CD4-positive, alpha-beta T cell (primary cell): ENCODE measurements at regions not wholly inside any gene's neighbourhood (a gene's known extent, or its start where the extent isn't known, plus 50 kb on each side); places are given as distances from the start of the nearest gene placed in this dataset.

Source experiments
- ATAC-seq: fragments of 200-7000 bp; cut with Tn5 transposase; one replicate; pipeline ENCODE4 v1.10.0; 2022; ENCODE audit warnings: mild to moderate bottlenecking; ENCODE audit not compliant: poor library complexity
- CTCF ChIA-PET: fragments of 350-600 bp; sonication (Branson Sonifier 250); formaldehyde crosslinking; loops from one replicate; lab custom pipeline; 2021; ENCODE audit warnings: antibody characterized with exemption, inconsistent platforms; lab: Charles Lee
- POLR2A ChIA-PET: fragments of 350-600 bp; sonication (Branson Sonifier 250); formaldehyde crosslinking; loops from one replicate; lab custom pipeline; 2021; ENCODE audit warnings: antibody characterized with exemption, inconsistent platforms; lab: Charles Lee
- DNase-seq, 14 experiments: peaks; one replicate each; pipeline ENCODE4 v3.0.0-alpha.2; 2013 to 2020; ENCODE audit warnings: mixed read lengths in 2 of 14
- H3K27ac ChIP-seq, 2 donors: one replicate each; pipeline versions ENCODE4 v1.5.1 to v1.7.0; 2013; ENCODE audit warnings: low read length in 2 of 2, low read depth in 1 of 2, mild to moderate bottlenecking in 1 of 2
- H3K27me3 ChIP-seq, 2 experiments: 1 replicate in 1 of 2; 2 replicates in 1 of 2; pipeline versions ENCODE4 v1.6.1 to v1.7.0; 2013; ENCODE audit warnings: low read length in 2 of 2, control low read depth in 1 of 2, mild to moderate bottlenecking in 1 of 2, moderate library complexity in 1 of 2; ENCODE audit not compliant: insufficient read depth in 2 of 2, control insufficient read depth in 1 of 2
- H3K36me3 ChIP-seq: one replicate; pipeline ENCODE4 v1.6.1; 2013; ENCODE audit warnings: low read length, control low read depth; ENCODE audit not compliant: insufficient read depth
- H3K4me1 ChIP-seq: one replicate; pipeline ENCODE4 v1.6.1; 2013; ENCODE audit warnings: low read length, control low read depth; ENCODE audit not compliant: insufficient read depth
- H3K4me3 ChIP-seq: one replicate; pipeline ENCODE4 v1.5.1; 2013; ENCODE audit warnings: mild to moderate bottlenecking, low read length, moderate library complexity
- H3K9me3 ChIP-seq, 2 experiments: 1 replicate in 1 of 2; 2 replicates in 1 of 2; pipeline versions ENCODE4 v1.6.1 to v1.7.0; 2013; ENCODE audit warnings: low read length in 2 of 2, mild to moderate bottlenecking in 2 of 2, control low read depth in 1 of 2, moderate library complexity in 1 of 2; ENCODE audit not compliant: control insufficient read depth in 1 of 2, insufficient read depth in 1 of 2
- H3K27ac Mint-ChIP-seq: one replicate; pipeline ENCODE4 v1.8.0; 2020; ENCODE audit warnings: mixed read lengths
- H3K27me3 Mint-ChIP-seq: one replicate; pipeline ENCODE4 v1.8.0; 2021; ENCODE audit warnings: mixed read lengths
- H3K36me3 Mint-ChIP-seq: one replicate; pipeline ENCODE4 v1.8.0; 2021; ENCODE audit warnings: low read depth, mixed read lengths
- H3K4me1 Mint-ChIP-seq: one replicate; pipeline ENCODE4 v1.8.0; 2021; ENCODE audit warnings: low read depth, mixed read lengths
- H3K4me3 Mint-ChIP-seq: one replicate; pipeline ENCODE4 v1.8.0; 2020; ENCODE audit warnings: mild to moderate bottlenecking, mixed read lengths
- H3K9me3 Mint-ChIP-seq: one replicate; pipeline ENCODE4 v1.8.0; 2020; ENCODE audit warnings: mixed read lengths
- intact Hi-C, 2 experiments: fragments of 100-400 bp; cut with DNase I in 1 of 2; cut with micrococcal nuclease in 1 of 2; formaldehyde crosslinking; loops; one replicate each; pipeline versions ENCODE4 v1.15.1 to v1.9.0; 2023 to 2025; cut with DNase I, micrococcal nuclease
- TF ChIP-seq, protein P1 (sequence below): fragments of 200-600 bp; IDR thresholded peaks from one replicate; pipeline ENCODE4 v1.8.0; 2022; ENCODE audit warnings: antibody characterized with exemption, mild to moderate bottlenecking

GRCh38 chr4:112053825-112054350, 91.4 kb upstream of the FAM241A start:
- DNase-seq (no peak), ATAC-seq (no peak)
- TF ChIP-seq, protein P1, sequence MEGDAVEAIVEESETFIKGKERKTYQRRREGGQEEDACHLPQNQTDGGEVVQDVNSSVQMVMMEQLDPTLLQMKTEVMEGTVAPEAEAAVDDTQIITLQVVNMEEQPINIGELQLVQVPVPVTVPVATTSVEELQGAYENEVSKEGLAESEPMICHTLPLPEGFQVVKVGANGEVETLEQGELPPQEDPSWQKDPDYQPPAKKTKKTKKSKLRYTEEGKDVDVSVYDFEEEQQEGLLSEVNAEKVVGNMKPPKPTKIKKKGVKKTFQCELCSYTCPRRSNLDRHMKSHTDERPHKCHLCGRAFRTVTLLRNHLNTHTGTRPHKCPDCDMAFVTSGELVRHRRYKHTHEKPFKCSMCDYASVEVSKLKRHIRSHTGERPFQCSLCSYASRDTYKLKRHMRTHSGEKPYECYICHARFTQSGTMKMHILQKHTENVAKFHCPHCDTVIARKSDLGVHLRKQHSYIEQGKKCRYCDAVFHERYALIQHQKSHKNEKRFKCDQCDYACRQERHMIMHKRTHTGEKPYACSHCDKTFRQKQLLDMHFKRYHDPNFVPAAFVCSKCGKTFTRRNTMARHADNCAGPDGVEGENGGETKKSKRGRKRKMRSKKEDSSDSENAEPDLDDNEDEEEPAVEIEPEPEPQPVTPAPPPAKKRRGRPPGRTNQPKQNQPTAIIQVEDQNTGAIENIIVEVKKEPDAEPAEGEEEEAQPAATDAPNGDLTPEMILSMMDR = no peak
- Histone ChIP-seq H3K9me3 (no peaks in the 10 kb centered on the region), H3K36me3 (no peaks in the 10 kb centered on the region), H3K4me3 (no peak overlapping the region), H3K27me3 (no peaks in the 10 kb centered on the region), H3K27ac (no peak overlapping the region), H3K4me1 (no peaks in the 10 kb centered on the region)
- ChIA-PET CTCF (interaction anchor here (0.5 kb wide), 1 partner anchor 321 kb away, joined by 4 read pairs; no protein-coding TSS in a partner anchor), POLR2A (no interaction called here)
- Mint-ChIP-seq H3K36me3 (no peaks in the 10 kb centered on the region), H3K4me3 (no peak overlapping the region), H3K27me3 (peaks cover 4% of the 10 kb centered on the region), H3K9me3 (no peaks in the 10 kb centered on the region), H3K27ac (no peak overlapping the region), H3K4me1 (no peaks in the 10 kb centered on the region)
- intact Hi-C loops = no loop called here

GRCh38 chr4:112055100-112055499, 90.2 kb upstream of the FAM241A start:
- Histone ChIP-seq H3K27me3 (no peaks in the 10 kb centered on the region), H3K4me3 (no peak overlapping the region), H3K9me3 (no peaks in the 10 kb centered on the region), H3K4me1 (no peaks in the 10 kb centered on the region), H3K36me3 (no peaks in the 10 kb centered on the region), H3K27ac (no peak overlapping the region)
- no peak overlapping the region for H3K27ac Mint-ChIP-seq
- ATAC-seq (no peak), DNase-seq (no peak)
- CTCF ChIA-PET = no interaction called here
- H3K9me3 Mint-ChIP-seq = no peaks in the 10 kb centered on the region
- H3K36me3 Mint-ChIP-seq = no peaks in the 10 kb centered on the region
- H3K27me3 Mint-ChIP-seq = peaks cover 4% of the 10 kb centered on the region
- H3K4me3 Mint-ChIP-seq = no peak overlapping the region
- intact Hi-C loops = no loop called here
- no peaks in the 10 kb centered on the region for H3K4me1 Mint-ChIP-seq
- POLR2A ChIA-PET = no interaction called here
- TF ChIP-seq, protein P1 = no peak

DNA sequence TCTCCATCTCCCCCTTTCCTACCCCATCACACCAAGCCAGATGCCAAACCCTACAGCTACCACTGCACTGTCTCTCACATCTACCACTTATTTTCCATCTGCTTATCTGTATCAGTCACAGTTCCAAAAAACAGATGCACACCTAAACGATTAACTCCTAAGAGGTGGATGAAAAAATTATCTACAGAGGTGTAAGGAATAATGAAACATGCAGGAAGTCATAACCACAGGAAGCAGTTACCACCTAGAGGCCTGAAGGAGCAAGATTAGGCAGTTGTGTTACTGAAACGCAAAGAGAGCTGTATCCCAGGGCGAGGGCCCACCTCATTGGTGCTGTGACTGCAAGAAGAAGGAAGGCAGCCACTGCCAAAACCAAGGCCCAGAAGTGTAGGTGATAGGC, 87.8 kb upstream of the FAM241A start:
- ChIA-PET POLR2A (no interaction called here), CTCF (no interaction called here)
- Mint-ChIP-seq H3K27me3 (peaks cover 9% of the 10 kb centered on the region), H3K9me3 (no peaks in the 10 kb centered on the region), H3K27ac (no peak overlapping the region), H3K4me1 (no peaks in the 10 kb centered on the region), H3K4me3 (no peak overlapping the region), H3K36me3 (no peaks in the 10 kb centered on the region)
- intact Hi-C loops = no loop called here
- no peaks in the 10 kb centered on the region for H3K9me3 ChIP-seq
- TF ChIP-seq, protein P1 = no peak
- H3K27ac ChIP-seq = no peak overlapping the region
- DNase-seq = no peak
- no peaks in the 10 kb centered on the region for H3K36me3 ChIP-seq
- no peak overlapping the region for H3K4me3 ChIP-seq
- H3K27me3 ChIP-seq = no peaks in the 10 kb centered on the region
- no peaks in the 10 kb centered on the region for H3K4me1 ChIP-seq
- no peak for ATAC-seq
